Endothelial cell of umbilical vein (primary cell): ENCODE measurements at regions not wholly inside any gene's neighbourhood (a gene's known extent, or its start where the extent isn't known, plus 50 kb on each side); places are given as distances from the start of the nearest gene placed in this dataset.

ENCODE experiments used
- BruUV-seq: library from RNA; stranded (reverse); fragments of 400-500 nt; replicated peaks from 2 replicates; lab custom pipeline; 2021; lab: Mats Ljungman, UMichigan
- CTCF ChIA-PET: fragments of 300-600, 350-600 bp; sonication (Branson Sonifier 250); formaldehyde crosslinking; loops from one replicate; lab custom pipeline; 2021; ENCODE audit warnings: antibody characterized with exemption, inconsistent platforms; lab: Charles Lee
- POLR2A ChIA-PET: fragments of 300-600, 350-600 bp; sonication (Branson Sonifier 250); formaldehyde crosslinking; loops from one replicate; lab custom pipeline; 2021; ENCODE audit warnings: antibody characterized with exemption, inconsistent platforms; lab: Charles Lee
- DNase-seq: peaks from one replicate; pipeline ENCODE4 v3.0.0-alpha.2; 2011; ENCODE audit warnings: low read depth, low spot score
- FAIRE-seq: peaks from 2 replicates; lab custom pipeline; 2011; peaks lifted over from hg19 to GRCh38; lab: Jason Lieb, UNC
- H2AFZ ChIP-seq: 2 replicates; pipeline ENCODE4 v1.6.0; 2012; ENCODE audit warnings: low read depth, low read length, control low read depth, inconsistent platforms
- H3K27ac ChIP-seq: 2 replicates; pipeline ENCODE4 v1.5.1; 2011; ENCODE audit warnings: low read depth, mild to moderate bottlenecking, control low read depth, low read length, moderate library complexity; ENCODE audit not compliant: insufficient read depth
- H3K27me3 ChIP-seq, 2 experiments: 2 replicates each; pipeline versions ENCODE4 v1.6.0 to v1.6.1; 2011; ENCODE audit warnings: low read length in 2 of 2, mixed read lengths in 1 of 2; ENCODE audit not compliant: control insufficient read depth in 2 of 2, insufficient read depth in 2 of 2
- H3K36me3 ChIP-seq, 2 experiments: 2 replicates in 1 of 2; 3 replicates in 1 of 2; pipeline ENCODE4 v1.5.1; 2011; ENCODE audit warnings: low read length in 2 of 2, mild to moderate bottlenecking in 1 of 2, moderate library complexity in 1 of 2; ENCODE audit not compliant: control insufficient read depth in 2 of 2, insufficient read depth in 2 of 2; ENCODE audit errors: extremely low read depth in 1 of 2
- H3K4me1 ChIP-seq: 3 replicates; pipeline ENCODE4 v1.5.1; 2011; ENCODE audit warnings: mild to moderate bottlenecking, low read length; ENCODE audit not compliant: control insufficient read depth, insufficient read depth; ENCODE audit errors: extremely low read depth
- H3K4me2 ChIP-seq: 2 replicates; pipeline ENCODE4 v1.6.1; 2011; ENCODE audit warnings: low read length, control low read depth, mixed read lengths; ENCODE audit not compliant: insufficient read depth
- H3K4me3 ChIP-seq, 3 experiments: fragments of 200-600 bp in 1 of 3; sonication (generic), shearing (Covaris generic) in 1 of 3; replicated peaks in 1 of 3; 2 replicates each; pipeline ENCODE4 v1.5.1; 2011 to 2016; ENCODE audit warnings: control low read depth in 3 of 3, low read length in 3 of 3, mild to moderate bottlenecking in 2 of 3, inconsistent platforms in 1 of 3, low read depth in 1 of 3, moderate library complexity in 1 of 3; ENCODE audit not compliant: insufficient read depth in 1 of 3
- H3K79me2 ChIP-seq: 2 replicates; pipeline ENCODE4 v1.6.0; 2012; ENCODE audit warnings: low read length, inconsistent platforms; ENCODE audit not compliant: control insufficient read depth, insufficient read depth
- H3K9ac ChIP-seq: replicated peaks from 2 replicates; pipeline ENCODE3; 2011; ENCODE audit warnings: low read length, control low read depth; ENCODE audit not compliant: insufficient read depth; ENCODE audit errors: extremely low read depth
- H3K9me1 ChIP-seq: replicated peaks from 3 replicates; pipeline ENCODE4 v1.6.0; 2011; ENCODE audit warnings: mild to moderate bottlenecking, low read length; ENCODE audit not compliant: control insufficient read depth, insufficient read depth; ENCODE audit errors: extremely low read depth
- H3K9me3 ChIP-seq: replicated peaks from 2 replicates; pipeline ENCODE4 v1.5.1; 2012; ENCODE audit warnings: low read length, inconsistent platforms; ENCODE audit not compliant: control insufficient read depth, insufficient read depth
- H4K20me1 ChIP-seq: replicated peaks from 2 replicates; pipeline ENCODE3; 2011; ENCODE audit warnings: mild to moderate bottlenecking, low read length; ENCODE audit not compliant: control insufficient read depth, insufficient read depth; ENCODE audit errors: extremely low read depth
- CTCF ChIP-seq, 2 donors: IDR thresholded peaks; 1 replicate in 1 of 2; 2 replicates in 1 of 2; pipeline ENCODE4 v1.5.1; 2011; ENCODE audit warnings: low read length in 2 of 2, mild to moderate bottlenecking in 2 of 2, moderate library complexity in 2 of 2, control low read depth in 1 of 2, inconsistent platforms in 1 of 2, low read depth in 1 of 2; ENCODE audit not compliant: insufficient read depth in 1 of 2; ENCODE audit errors: extremely low read depth in 1 of 2
- FOS ChIP-seq: IDR thresholded peaks from 2 replicates; pipeline ENCODE4 v1.6.1; 2011; ENCODE audit warnings: mild to moderate bottlenecking, low read length, moderate library complexity, borderline replicate concordance; ENCODE audit not compliant: insufficient read depth
- GATA2 ChIP-seq: IDR thresholded peaks from 2 replicates; pipeline ENCODE4 v1.7.0; 2011; ENCODE audit warnings: low read depth, mild to moderate bottlenecking, moderate library complexity, mixed read lengths, low read length; ENCODE audit not compliant: insufficient read length, insufficient read depth
- JUN ChIP-seq: IDR thresholded peaks from 2 replicates; pipeline ENCODE4 v1.6.1; 2011; ENCODE audit warnings: borderline replicate concordance, low read depth; ENCODE audit not compliant: insufficient read length, insufficient read depth
- MYC ChIP-seq: IDR thresholded peaks from one replicate; pipeline ENCODE4 v1.6.1; 2011; ENCODE audit warnings: mild to moderate bottlenecking, low read depth, low read length
- POLR2A ChIP-seq: IDR thresholded peaks from 2 replicates; pipeline ENCODE4 v1.6.1; 2012; ENCODE audit warnings: low read depth, mild to moderate bottlenecking, control low read depth, low read length
- POLR2AphosphoS5 ChIP-seq: IDR thresholded peaks from 2 replicates; pipeline ENCODE4 v1.6.1; 2012; ENCODE audit warnings: low read depth, mild to moderate bottlenecking, control low read depth, low read length, moderate library complexity; ENCODE audit not compliant: insufficient read depth
- dilution Hi-C: fragments of 300-500 bp; cut with MboI; formaldehyde crosslinking; loops from one replicate; pipeline ENCODE4 v1.15.0; 2019; ENCODE audit warnings: low sequenced_read_pairs; ENCODE audit not compliant: extremely low pct_ligation_motif_present
- intact Hi-C: fragments of 100-400 bp; cut with micrococcal nuclease; formaldehyde crosslinking; loops from one replicate; pipeline ENCODE4 v1.10.0; 2022

GRCh38 chr17:12566291-12566690 is 99.4 kb upstream of the MYOCD start:
- DNase-seq (no peak), FAIRE-seq (no peak)
- no peaks in the 10 kb centered on the region for H3K4me1 ChIP-seq
- intact Hi-C loops: no loop called here
- TF ChIP-seq MYC: no peak
- no peak for TF ChIP-seq CTCF (IDR thresholded peaks at IDR 0.05; ENCODE audit: extremely low read depth in 1 of 2, insufficient read depth in 1 of 2, low read depth in 1 of 2, low read length in 2 of 2)
- no peak for TF ChIP-seq POLR2AphosphoS5
- TF ChIP-seq GATA2: no peak
- TF ChIP-seq FOS: no peak
- no peak for TF ChIP-seq POLR2A
- no peak for TF ChIP-seq JUN
- H3K4me2 ChIP-seq: no peak overlapping the region
- no peak overlapping the region for H2AFZ ChIP-seq
- H3K4me3 ChIP-seq: no peak overlapping the region
- no peaks in the 10 kb centered on the region for H3K36me3 ChIP-seq
- no peaks in the 10 kb centered on the region for H3K9me1 ChIP-seq
- no peaks in the 10 kb centered on the region for H3K79me2 ChIP-seq
- no peak overlapping the region for H3K27ac ChIP-seq
- H3K9me3 ChIP-seq: peaks cover 3% of the 10 kb centered on the region
- no peaks in the 10 kb centered on the region for H4K20me1 ChIP-seq
- ChIA-PET POLR2A (no interaction called here), CTCF (interaction anchor here (1.6 kb wide), 1 partner anchor 20 kb away, joined by 4 read pairs; no protein-coding TSS in a partner anchor)
- dilution Hi-C loops: no loop called here
- BruUV-seq: no TSS peak
- no peaks in the 10 kb centered on the region for H3K27me3 ChIP-seq
- H3K9ac ChIP-seq: no peak overlapping the region
